ENCODE measurements at regions not wholly inside any gene's neighbourhood (a gene's known extent, or its start where the extent isn't known, plus 50 kb on each side); places are given as distances from the start of the nearest gene placed in this dataset.

DNA sequence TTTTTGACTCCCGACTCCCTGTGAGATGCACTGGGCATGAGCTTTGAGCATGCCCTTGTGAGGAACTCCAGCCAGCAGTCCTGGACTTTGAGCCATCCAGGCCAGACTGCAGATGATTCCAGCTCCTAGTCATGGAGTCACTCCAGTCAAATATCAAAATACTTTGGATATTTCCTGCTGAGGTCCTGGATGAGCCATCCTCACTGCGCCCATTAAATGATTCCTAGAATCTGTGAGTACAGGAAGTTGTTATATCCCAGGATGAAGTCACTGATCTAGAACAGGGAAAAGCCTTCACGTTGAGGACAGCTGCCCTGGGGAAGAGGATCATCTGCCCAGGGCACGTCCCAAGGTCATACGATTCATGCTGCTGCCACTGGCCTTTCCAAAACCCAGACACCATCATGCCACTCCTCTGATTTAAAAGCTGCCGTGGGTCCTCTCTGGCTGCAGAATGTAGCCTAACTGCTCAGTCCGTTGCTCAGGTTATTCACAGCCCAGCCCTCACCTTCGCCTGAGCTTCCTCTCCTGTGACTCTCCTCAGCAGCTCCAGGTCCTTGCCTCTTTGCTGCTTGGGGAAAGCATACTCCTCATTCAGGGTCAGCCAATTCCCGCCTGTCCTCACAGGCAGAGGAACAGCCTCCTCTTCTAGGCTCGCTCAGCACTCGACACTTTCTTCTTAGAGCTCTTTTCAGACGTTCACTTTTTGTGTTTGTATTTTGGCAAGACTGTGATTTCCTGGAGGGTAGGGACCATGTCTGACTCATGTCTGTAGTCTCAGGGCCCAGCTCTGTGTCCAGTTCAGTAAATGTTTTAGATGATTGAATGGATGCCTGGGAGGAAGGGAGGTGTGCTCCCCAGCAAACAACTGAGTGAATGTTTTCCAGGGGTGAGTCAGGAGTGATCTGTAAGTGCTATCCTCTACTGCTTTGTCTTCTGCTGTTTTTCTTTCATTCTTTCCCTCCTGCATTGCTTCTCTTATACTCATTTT, 157.8 kb downstream of the SNX10 start:
- H3K4me2 ChIP-seq (ENCODE audit: low read depth, low read length, poor library complexity, severe bottlenecking) = no peak overlapping the region
- no peak overlapping the region for H2AFZ ChIP-seq (ENCODE audit: low read length)
- H3K4me1 ChIP-seq (ENCODE audit: insufficient read depth, low read length, poor library complexity, severe bottlenecking) = no peaks in the 10 kb centered on the region
- H3F3A ChIP-seq (ENCODE audit: low read depth) = no peaks in the 10 kb centered on the region
- H3K9me2 ChIP-seq (replicated peaks; ENCODE audit: low read depth, low read length) = no peaks in the 10 kb centered on the region
- no peak for TF ChIP-seq EZH2phosphoT487 (IDR thresholded peaks at IDR 0.05; ENCODE audit: borderline replicate concordance)
- H4K20me1 ChIP-seq (ENCODE audit: insufficient read depth, low read length, poor library complexity, severe bottlenecking) = no peaks in the 10 kb centered on the region
- H3K9me3 ChIP-seq (ENCODE audit: insufficient read depth, low read depth, low read length) = no peaks in the 10 kb centered on the region
- H3K36me3 ChIP-seq (ENCODE audit: insufficient read depth, low read length) = no peaks in the 10 kb centered on the region
- H3K4me3 ChIP-seq (ENCODE audit: low read length, poor library complexity, severe bottlenecking) = no peak overlapping the region
- H3K9ac ChIP-seq (ENCODE audit: low read depth, low read length, poor library complexity, severe bottlenecking) = no peak overlapping the region
- no peaks in the 10 kb centered on the region for H3K79me2 ChIP-seq (ENCODE audit: insufficient read depth, low read length)
- no peaks in the 10 kb centered on the region for H3K27me3 ChIP-seq (ENCODE audit: insufficient read depth, low read length, poor library complexity, severe bottlenecking)

DNA sequence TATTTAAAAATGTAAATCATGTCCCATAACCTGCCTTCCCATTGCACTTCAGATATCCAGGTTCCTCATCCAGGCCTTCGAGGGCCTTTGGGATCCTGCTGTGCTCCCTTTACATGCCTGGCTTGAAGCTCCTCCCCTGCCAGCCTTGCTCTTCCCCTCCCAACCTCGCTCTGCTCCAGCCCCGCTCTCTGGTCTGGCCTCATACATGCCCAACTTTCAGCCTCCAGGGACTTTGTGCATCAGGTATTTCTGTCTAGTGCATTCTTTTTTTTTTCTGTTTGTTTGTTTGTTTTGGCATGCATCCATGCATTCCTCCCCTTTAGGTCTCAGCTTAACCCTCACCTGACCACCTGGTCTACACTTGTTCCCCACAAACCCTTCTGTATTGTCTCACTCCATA, 160.3 kb downstream of the SNX10 start:
- no peak overlapping the region for H3K4me3 ChIP-seq (ENCODE audit: low read length, poor library complexity, severe bottlenecking)
- H3K27me3 ChIP-seq (ENCODE audit: insufficient read depth, low read length, poor library complexity, severe bottlenecking) = no peaks in the 10 kb centered on the region
- no peaks in the 10 kb centered on the region for H3K9me3 ChIP-seq (ENCODE audit: insufficient read depth, low read depth, low read length)
- TF ChIP-seq, protein P1, sequence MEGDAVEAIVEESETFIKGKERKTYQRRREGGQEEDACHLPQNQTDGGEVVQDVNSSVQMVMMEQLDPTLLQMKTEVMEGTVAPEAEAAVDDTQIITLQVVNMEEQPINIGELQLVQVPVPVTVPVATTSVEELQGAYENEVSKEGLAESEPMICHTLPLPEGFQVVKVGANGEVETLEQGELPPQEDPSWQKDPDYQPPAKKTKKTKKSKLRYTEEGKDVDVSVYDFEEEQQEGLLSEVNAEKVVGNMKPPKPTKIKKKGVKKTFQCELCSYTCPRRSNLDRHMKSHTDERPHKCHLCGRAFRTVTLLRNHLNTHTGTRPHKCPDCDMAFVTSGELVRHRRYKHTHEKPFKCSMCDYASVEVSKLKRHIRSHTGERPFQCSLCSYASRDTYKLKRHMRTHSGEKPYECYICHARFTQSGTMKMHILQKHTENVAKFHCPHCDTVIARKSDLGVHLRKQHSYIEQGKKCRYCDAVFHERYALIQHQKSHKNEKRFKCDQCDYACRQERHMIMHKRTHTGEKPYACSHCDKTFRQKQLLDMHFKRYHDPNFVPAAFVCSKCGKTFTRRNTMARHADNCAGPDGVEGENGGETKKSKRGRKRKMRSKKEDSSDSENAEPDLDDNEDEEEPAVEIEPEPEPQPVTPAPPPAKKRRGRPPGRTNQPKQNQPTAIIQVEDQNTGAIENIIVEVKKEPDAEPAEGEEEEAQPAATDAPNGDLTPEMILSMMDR (conservative IDR thresholded peaks at IDR 0.05; ENCODE audit: low read length) = no peak
- TF ChIP-seq EZH2phosphoT487 (IDR thresholded peaks at IDR 0.05; ENCODE audit: borderline replicate concordance) = no peak
- no peaks in the 10 kb centered on the region for H3K79me2 ChIP-seq (ENCODE audit: insufficient read depth, low read length)
- no peak overlapping the region for H2AFZ ChIP-seq (ENCODE audit: low read length)
- no peak overlapping the region for H3K9ac ChIP-seq (ENCODE audit: low read depth, low read length, poor library complexity, severe bottlenecking)
- H3F3A ChIP-seq (ENCODE audit: low read depth) = no peaks in the 10 kb centered on the region
- no peaks in the 10 kb centered on the region for H3K9me2 ChIP-seq (replicated peaks; ENCODE audit: low read depth, low read length)
- H4K20me1 ChIP-seq (ENCODE audit: insufficient read depth, low read length, poor library complexity, severe bottlenecking) = no peaks in the 10 kb centered on the region
- H3K36me3 ChIP-seq (ENCODE audit: insufficient read depth, low read length) = no peaks in the 10 kb centered on the region
- H3K4me2 ChIP-seq (ENCODE audit: low read depth, low read length, poor library complexity, severe bottlenecking) = no peak overlapping the region
- no peaks in the 10 kb centered on the region for H3K4me1 ChIP-seq (ENCODE audit: insufficient read depth, low read length, poor library complexity, severe bottlenecking)

DNA sequence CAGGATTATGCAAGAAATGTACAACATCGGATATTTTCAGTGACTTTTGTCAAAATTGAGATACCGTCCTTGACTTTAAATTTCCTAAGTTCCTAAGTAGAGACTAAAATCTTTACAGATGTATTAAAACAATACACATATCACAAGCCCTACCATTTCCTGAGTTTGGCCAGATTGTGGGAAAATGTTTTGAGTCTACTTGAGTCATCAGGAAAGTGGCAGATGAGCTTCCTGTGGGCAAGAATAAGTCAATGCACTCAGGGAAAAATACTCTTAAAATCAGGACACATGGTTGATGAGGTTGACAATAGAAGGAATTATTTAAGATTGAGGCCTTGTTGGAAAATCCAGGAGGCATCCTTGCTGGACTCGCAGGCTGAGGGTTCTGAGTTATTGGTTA, 162.5 kb downstream of the SNX10 start:
- H3K4me1 ChIP-seq (ENCODE audit: insufficient read depth, low read length, poor library complexity, severe bottlenecking) = no peaks in the 10 kb centered on the region

More for the DNA sequence above, 162.5 kb downstream of the SNX10 start:
- H4K20me1 ChIP-seq (ENCODE audit: insufficient read depth, low read length, poor library complexity, severe bottlenecking) = no peaks in the 10 kb centered on the region
- H3K4me3 ChIP-seq (ENCODE audit: low read length, poor library complexity, severe bottlenecking) = no peak overlapping the region
- H3F3A ChIP-seq (ENCODE audit: low read depth) = no peaks in the 10 kb centered on the region
- H3K27me3 ChIP-seq (ENCODE audit: insufficient read depth, low read length, poor library complexity, severe bottlenecking) = no peaks in the 10 kb centered on the region
- H3K4me2 ChIP-seq (ENCODE audit: low read depth, low read length, poor library complexity, severe bottlenecking) = no peak overlapping the region
- no peaks in the 10 kb centered on the region for H3K36me3 ChIP-seq (ENCODE audit: insufficient read depth, low read length)
- no peaks in the 10 kb centered on the region for H3K9me2 ChIP-seq (replicated peaks; ENCODE audit: low read depth, low read length)
- no peak overlapping the region for H3K9ac ChIP-seq (ENCODE audit: low read depth, low read length, poor library complexity, severe bottlenecking)
- no peaks in the 10 kb centered on the region for H3K79me2 ChIP-seq (ENCODE audit: insufficient read depth, low read length)
- TF ChIP-seq, protein P1 (conservative IDR thresholded peaks at IDR 0.05; ENCODE audit: low read length) = no peak
- TF ChIP-seq EZH2phosphoT487 (IDR thresholded peaks at IDR 0.05; ENCODE audit: borderline replicate concordance) = no peak
- no peaks in the 10 kb centered on the region for H3K9me3 ChIP-seq (ENCODE audit: insufficient read depth, low read depth, low read length)
- H2AFZ ChIP-seq (ENCODE audit: low read length) = no peak overlapping the region
